ENCODE measurements at regions not wholly inside any gene's neighbourhood (a gene's known extent, or its start where the extent isn't known, plus 50 kb on each side); places are given as distances from the start of the nearest gene placed in this dataset.

DNA sequence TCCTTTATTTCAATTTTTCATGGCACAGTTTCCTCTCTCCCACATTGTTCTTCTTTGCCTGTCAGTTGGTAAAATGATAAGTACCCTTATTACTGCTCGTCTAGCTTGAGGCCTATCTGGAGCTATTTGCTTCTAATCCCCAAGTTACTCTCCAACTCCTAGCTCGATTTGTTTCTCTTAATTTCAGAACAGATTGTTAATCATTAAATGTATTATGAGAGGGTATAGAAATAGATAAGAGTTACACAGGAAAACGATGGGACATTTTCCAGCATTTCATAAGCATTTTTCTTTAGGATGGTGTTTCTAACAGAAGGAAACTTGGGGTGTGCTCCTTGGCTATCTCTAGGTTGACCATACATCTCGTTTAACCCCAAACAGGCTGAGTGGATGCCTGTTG lies 540.5 kb upstream of the FZD8 start:
- no peak for DNase-seq
- Histone ChIP-seq H3K4me3 (no peak overlapping the region), H3K4me1 (peaks cover 0 to 4% (median 0%) of the 10 kb centered on the region in 4 donors), H3K9me3 (no peaks in the 10 kb centered on the region), H3K36me3 (no peaks in the 10 kb centered on the region), H3K27ac (peak overlapping the region in 1 of 5 donors; percentile 6), H3K27me3 (no peaks in the 10 kb centered on the region)
- WGBS, 5 donors, result 31 to 54% (median 37%) methylated on average over 4 of the region's 4 CpGs
- intact Hi-C loops (cut with DNase I; ENCODE audit: low total_unique reads), result no loop called here
- TF ChIP-seq POLR2A (IDR thresholded peaks at IDR 0.05) (no peak), POLR2AphosphoS5 (IDR thresholded peaks at IDR 0.05) (no peak), EP300 (IDR thresholded peaks at IDR 0.05) (no peak)
- TF ChIP-seq, protein P1, sequence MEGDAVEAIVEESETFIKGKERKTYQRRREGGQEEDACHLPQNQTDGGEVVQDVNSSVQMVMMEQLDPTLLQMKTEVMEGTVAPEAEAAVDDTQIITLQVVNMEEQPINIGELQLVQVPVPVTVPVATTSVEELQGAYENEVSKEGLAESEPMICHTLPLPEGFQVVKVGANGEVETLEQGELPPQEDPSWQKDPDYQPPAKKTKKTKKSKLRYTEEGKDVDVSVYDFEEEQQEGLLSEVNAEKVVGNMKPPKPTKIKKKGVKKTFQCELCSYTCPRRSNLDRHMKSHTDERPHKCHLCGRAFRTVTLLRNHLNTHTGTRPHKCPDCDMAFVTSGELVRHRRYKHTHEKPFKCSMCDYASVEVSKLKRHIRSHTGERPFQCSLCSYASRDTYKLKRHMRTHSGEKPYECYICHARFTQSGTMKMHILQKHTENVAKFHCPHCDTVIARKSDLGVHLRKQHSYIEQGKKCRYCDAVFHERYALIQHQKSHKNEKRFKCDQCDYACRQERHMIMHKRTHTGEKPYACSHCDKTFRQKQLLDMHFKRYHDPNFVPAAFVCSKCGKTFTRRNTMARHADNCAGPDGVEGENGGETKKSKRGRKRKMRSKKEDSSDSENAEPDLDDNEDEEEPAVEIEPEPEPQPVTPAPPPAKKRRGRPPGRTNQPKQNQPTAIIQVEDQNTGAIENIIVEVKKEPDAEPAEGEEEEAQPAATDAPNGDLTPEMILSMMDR (IDR thresholded peaks at IDR 0.05), result no peak

DNA sequence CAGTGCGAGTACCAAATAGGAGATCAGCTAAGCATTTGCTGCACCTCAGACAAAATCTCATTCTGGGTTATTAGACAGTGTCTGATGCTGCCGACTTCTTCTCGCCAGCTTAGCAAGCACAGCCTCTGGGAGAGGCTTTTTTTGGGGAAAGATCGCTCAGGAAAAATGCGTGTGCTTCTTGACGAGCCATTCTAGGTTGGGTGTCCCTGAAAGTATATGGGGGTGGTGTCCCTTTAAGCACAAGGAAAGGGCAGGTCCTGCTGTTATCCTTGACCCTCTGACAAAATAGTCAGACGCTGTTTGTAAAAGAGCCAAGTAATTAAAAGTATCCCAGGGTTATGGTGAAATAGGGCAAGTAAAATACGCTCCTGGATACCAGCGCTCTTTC lies 540.1 kb upstream of the FZD8 start:
- Histone ChIP-seq H3K4me1 (peaks cover 0 to 4% (median 0%) of the 10 kb centered on the region in 4 donors), H3K4me3 (no peak overlapping the region), H3K9me3 (no peaks in the 10 kb centered on the region), H3K27ac (peak overlapping the region in 1 of 5 donors; percentile 6), H3K27me3 (no peaks in the 10 kb centered on the region), H3K36me3 (no peaks in the 10 kb centered on the region)
- WGBS, 5 donors, result 59 to 71% (median 63%) methylated on average over 9 of the region's 9 CpGs
- intact Hi-C loops (cut with DNase I; ENCODE audit: low total_unique reads), result no loop called here
- TF ChIP-seq POLR2A (IDR thresholded peaks at IDR 0.05), result no peak
- TF ChIP-seq, protein P1 (IDR thresholded peaks at IDR 0.05), result no peak
- no peak for TF ChIP-seq EP300 (IDR thresholded peaks at IDR 0.05)
- no peak for TF ChIP-seq POLR2AphosphoS5 (IDR thresholded peaks at IDR 0.05)
- DNase-seq, result no peak

- no peak for DNase-seq
- no peak for TF ChIP-seq EP300 (IDR thresholded peaks at IDR 0.05)
- no peak for TF ChIP-seq POLR2A (IDR thresholded peaks at IDR 0.05)
- TF ChIP-seq POLR2AphosphoS5 (IDR thresholded peaks at IDR 0.05), result no peak
- TF ChIP-seq, protein P1 (IDR thresholded peaks at IDR 0.05), result no peak
- no peaks in the 10 kb centered on the region for H3K9me3 ChIP-seq
- peak overlapping the region in 1 of 5 donors; percentile 6 for H3K27ac ChIP-seq
- no peaks in the 10 kb centered on the region for H3K36me3 ChIP-seq
- intact Hi-C loops (cut with DNase I; ENCODE audit: low total_unique reads), result no loop called here
- WGBS, 5 donors, result 59 to 75% (median 68%) methylated on average over 3 of the region's 3 CpGs
- peaks cover 0 to 4% (median 0%) of the 10 kb centered on the region in 4 donors for H3K4me1 ChIP-seq
- H3K4me3 ChIP-seq, result no peak overlapping the region
- no peaks in the 10 kb centered on the region for H3K27me3 ChIP-seq
Observed at GRCh38 chr10:36181426-36182178, 539.5 kb upstream of the FZD8 start.

GRCh38 chr10:36178616-36179015 lies 536.5 kb upstream of the FZD8 start:
- Histone ChIP-seq H3K27me3 (no peaks in the 10 kb centered on the region), H3K4me3 (no peak overlapping the region), H3K36me3 (no peaks in the 10 kb centered on the region), H3K9me3 (no peaks in the 10 kb centered on the region), H3K4me1 (peaks cover 0 to 4% (median 0%) of the 10 kb centered on the region in 4 donors), H3K27ac (no peak overlapping the region)
- DNase-seq, result no peak
- intact Hi-C loops (cut with DNase I; ENCODE audit: low total_unique reads), result no loop called here
- TF ChIP-seq EP300 (IDR thresholded peaks at IDR 0.05) (no peak), POLR2A (IDR thresholded peaks at IDR 0.05) (no peak), POLR2AphosphoS5 (IDR thresholded peaks at IDR 0.05) (no peak)
- TF ChIP-seq, protein P1 (IDR thresholded peaks at IDR 0.05), result no peak
- 63 to 92% (median 71%) methylated on average over 3 of the region's 3 CpGs for WGBS, 5 donors
